GM18907 (cell line): ENCODE measurements at regions not wholly inside any gene's neighbourhood (a gene's known extent, or its start where the extent isn't known, plus 50 kb on each side); places are given as distances from the start of the nearest gene placed in this dataset.
"Not testable (repeated sequence)": the region's sequence is repeated elsewhere in the genome, so short reads cannot be mapped to it uniquely, and the experiment has no call there.

ENCODE experiments used
- ATAC-seq: cut with Tn5 transposase; IDR thresholded peaks from one replicate; pipeline ENCODE4 v1.9.1; 2021; ENCODE audit warnings: mild to moderate bottlenecking, moderate library complexity; ENCODE audit not compliant: unreplicated experiment

DNA sequence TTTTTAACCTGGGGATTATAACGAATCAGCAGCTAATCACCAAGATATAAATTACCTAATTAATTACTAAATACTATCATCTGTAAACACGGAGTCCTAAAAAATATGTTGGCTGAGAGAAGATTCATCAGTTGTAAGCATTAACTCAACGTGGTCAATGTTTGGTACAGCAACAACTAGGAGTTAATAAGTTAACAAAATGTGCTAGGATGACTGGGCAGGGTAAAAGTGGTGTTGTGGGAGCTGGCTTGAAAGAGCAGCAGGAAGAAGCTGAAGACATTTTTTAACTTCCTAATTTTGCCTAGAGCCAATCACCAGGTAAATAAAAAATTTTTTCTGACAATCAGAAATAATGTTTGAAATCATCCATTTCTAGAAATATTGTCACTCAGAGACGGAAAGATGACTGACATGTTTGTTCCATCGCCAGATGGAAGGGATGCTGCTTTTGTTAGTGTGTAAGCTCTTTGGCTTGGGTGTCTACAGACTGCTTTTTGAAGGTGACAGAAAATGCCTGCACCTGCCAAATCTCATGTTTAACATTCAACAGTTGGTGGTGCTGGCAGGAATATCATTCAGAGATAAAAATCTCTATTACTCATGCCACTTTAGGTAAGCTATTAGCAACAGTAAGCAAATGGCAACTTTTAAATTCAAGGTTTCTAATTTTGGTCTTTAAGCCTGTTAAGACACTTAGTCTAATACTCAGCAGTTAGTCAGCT, 1126.9 kb downstream of the STPG2 start:
- ATAC-seq, result no peak

DNA sequence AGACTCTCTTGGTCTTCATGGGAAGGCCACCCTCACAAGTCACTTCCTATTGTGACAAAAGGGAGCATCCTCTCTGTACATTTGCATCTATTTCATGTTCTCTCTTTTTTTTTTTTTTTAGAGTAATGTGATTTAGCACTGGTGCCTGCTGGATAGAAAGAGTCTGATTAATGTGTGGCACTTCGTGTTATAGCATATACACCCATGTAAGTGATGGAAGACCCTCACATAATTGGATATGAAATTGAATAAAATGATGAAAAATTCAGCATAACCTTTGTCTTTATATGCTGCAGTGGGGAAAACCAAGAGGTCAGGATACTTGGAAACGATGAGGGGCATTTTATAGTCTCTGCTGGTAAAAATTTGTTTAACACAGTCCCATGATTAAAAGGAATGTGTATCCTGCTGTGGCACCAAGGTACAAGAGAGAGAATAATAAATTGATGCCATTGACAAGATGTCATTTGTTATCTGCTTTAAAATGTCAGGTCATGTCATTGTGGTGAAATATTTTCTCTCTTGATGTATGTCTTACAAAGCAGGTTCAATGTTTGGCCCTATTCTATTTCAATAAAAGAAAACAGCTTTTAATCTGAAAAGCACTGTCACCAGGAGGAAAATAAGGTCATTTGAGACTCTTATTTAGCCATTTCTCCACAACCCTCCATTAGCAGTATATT, 1115.4 kb downstream of the STPG2 start:
- ATAC-seq, result no peak

DNA sequence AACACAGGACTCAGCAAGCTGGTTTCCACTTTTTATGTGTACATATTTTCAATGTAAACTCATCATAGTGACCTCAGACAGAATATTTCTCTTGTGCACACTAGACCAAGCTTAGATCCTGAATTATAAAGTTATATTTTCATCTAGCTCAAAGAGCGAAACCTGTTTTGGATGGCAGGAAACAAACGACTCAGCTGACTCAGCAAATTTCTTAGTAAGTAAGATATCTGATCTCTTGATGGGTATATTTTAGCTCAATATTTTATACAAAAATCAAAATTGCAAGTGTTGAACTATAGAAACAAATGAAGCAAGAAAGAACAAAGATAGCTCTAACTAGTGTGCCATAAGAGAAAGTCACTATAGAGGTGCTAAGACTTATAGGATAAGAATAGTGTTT, 1114.5 kb downstream of the STPG2 start:
- no peak for ATAC-seq

DNA sequence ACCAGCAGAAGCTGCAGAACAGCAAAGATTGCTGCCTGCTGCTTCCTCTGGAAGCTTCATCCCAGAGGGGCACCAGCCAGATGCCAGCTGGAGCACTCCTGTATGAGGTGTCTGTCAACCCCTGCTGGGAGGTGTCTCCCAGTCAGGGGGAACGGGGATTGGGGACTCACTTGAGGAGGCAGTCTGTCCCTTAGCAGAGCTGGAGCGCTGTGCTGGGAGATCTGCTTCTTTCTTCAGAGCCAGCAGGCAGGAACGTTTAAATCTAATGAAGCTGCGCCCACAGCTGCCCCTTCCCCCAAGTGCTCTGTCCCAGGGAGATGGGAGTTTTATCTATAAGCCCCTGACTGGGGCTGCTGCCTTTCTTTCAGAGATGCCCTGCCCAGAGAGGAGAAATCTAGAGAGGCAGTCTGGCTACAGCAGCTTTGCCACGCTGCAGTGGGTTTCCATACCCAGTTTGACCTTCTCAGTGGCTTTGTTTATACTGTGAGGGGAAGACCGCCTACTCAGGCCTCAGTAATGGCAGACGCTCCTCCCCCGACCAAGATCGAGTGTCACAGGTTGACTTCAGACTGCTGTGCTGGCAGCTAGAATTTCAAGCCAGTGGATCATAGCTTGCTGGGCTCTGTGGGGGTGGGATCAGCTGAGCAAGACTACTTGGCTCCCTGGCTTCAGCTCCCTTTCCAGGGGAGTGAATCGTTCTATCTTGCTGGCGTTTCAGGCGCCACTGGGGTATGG, 1105.7 kb downstream of the STPG2 start:
- ATAC-seq, result not testable (repeated sequence)

DNA sequence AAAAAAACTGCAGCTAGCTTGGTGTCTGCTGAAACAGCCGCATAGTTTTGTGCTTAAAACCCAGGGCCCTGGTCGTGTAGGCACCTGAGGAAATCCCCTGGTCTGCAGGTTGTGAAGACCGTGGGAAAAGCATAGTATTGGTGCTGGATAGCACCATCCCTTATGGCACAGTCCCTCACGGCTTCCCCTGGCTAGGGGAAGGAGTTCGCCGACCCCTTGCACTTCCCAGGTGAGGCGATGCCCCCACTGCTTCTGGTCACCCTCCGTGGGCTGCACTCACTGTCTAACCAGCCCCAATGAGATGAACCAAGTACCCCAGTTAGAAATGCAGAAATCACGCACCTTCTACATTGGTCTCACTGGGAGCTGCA, 1105.1 kb downstream of the STPG2 start:
- no peak for ATAC-seq

DNA sequence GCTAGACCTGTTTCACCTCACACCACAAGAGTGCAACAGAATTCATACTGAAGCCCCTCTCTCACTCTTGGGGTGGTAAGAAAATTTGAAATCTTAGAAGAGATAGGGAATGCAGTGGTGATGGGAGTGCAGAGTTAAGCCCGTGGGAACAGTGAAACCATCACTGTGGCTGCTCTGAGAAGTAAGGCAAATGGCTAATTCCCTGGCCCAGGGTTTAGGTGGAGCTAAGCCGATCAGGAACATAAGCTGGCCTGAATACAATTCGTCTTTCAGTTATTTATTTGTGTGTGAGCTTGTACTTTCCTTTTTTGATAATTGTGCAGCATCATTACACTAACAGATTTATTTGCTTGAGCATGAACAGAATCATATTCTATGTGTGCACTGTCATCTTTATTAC, 1070.6 kb downstream of the STPG2 start:
- no peak for ATAC-seq

DNA sequence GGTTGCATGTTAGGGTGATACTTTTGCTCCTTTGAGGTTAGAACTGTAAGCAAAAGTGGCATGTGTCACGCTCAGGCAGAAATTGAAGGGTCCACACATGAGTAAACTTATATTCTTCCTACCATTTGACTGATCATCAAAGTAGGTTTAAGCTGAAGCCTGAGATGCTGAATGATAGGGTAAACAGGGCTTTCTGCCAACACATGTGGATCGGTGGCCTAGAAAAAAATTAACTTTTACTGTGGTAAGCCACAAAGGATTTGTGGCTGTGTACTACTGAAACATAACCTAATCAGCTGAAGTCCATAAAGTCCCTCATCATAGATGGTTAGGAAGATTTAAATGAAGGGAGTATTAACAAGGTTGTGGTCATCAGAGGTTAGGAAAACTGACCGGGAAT, 1070.1 kb downstream of the STPG2 start:
- no peak for ATAC-seq

DNA sequence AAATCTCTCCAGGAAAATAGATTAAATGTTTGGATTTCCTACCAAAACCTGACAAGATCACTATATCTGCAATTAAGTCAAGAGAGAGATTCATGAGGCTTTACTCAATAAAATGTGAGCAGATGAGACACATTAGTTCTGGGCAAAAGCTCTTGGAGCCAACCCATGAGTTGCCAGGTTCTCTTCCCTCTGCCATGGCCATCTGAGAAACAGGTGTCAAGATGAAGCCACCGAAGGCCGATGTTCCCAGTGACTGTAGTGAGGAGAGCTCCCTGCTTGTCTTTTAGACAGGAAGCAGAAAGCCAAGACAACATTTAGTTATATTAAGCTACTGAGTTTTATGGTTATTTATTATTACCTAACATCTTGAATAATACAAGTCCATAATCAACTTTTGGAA, 1068.7 kb downstream of the STPG2 start:
- no peak for ATAC-seq

DNA sequence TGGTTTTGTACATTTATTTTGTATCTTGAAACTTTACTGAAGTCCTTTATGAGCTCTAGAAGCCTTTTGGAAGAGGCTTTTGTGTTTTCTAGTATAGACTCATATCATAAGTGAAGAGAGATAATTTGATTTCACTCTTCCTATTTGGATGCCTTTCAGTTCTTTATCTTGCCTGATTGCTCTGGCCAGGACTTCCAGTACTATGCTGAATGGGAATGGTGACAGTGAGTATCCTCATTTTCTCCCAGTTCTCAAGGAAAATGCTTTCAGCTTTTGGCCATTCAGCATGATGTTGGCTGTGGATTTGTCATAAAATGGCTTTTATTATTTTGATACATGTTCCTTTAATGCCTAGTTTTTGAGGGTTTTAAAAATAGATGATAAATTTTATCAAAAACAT, 1061.3 kb downstream of the STPG2 start:
- ATAC-seq, result no peak

- not testable (repeated sequence) for ATAC-seq
Measured at GRCh38 chr4:97097036-97097435, 1046.2 kb downstream of the STPG2 start.

- not testable (repeated sequence) for ATAC-seq
Measured at GRCh38 chr4:97101171-97101570, 1042.1 kb downstream of the STPG2 start.

- no peak for ATAC-seq
Measured at GRCh38 chr4:97103252-97103651, 1040.0 kb downstream of the STPG2 start.

GRCh38 chr4:97104006-97104405, 1039.3 kb downstream of the STPG2 start:
- ATAC-seq, result no peak

GRCh38 chr4:97104666-97105065, 1038.6 kb downstream of the STPG2 start:
- ATAC-seq, result no peak

- no peak for ATAC-seq
Measured at GRCh38 chr4:97105347-97106099, 1037.8 kb downstream of the STPG2 start.

DNA sequence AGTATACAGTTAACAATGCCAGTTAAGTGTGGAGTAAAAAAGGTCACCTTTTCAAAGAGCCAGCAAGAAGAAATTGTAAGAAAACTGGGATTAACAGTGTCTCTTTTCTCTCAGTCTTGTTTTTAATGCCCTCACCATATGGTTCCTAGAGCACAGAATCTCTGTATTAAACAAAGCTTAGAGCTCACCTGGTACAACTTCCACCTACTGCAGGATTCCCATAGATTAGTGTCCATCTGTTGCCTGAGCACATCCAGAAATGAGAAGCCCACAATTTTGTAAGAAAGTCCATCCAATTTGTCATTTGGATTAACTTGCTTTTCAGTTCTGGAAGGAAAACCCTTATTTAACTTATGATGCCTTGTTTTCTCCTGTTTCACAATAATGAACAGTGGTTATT, 1037.1 kb downstream of the STPG2 start:
- ATAC-seq, result no peak

DNA sequence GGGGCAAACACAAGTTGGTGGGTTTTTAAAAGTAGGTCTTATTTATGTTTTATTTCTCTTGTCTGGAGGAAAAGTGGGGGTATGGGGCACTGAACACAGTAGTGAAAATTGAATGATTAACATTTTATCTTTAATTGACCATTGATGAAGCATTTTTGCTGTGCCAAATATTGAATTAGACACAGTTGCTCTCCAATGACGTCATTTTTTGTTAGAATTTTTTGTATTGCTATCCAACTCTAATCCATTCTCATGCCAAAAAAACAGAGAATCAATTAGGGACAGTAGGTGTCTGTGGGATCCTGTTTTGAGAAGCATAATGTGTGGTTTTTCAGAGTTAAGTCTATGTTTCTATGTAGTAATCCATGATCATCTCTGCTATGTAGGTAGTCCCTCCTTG, 1032.8 kb downstream of the STPG2 start:
- no peak for ATAC-seq

DNA sequence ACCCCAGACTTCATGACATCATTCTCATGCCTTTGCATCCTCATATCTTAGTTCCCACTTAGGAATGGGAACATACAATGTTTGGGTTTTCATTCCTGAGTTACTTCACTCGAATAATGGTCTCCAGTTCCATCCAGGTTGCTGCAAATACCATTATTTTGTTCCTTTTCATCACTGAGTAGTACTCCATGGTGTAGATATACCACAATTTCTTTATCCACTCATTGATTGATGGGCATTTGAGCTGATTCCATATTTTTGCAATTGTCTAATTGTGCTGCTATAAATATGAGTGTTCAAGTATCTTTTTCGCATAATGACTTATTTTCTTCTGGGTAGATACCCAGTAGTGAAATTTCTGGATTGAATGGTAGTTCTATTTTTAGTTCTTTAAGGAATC, 1026.8 kb downstream of the STPG2 start:
- no peak for ATAC-seq

- ATAC-seq, result no peak
Measured at GRCh38 chr4:97121493-97121892, 1021.8 kb downstream of the STPG2 start.

DNA sequence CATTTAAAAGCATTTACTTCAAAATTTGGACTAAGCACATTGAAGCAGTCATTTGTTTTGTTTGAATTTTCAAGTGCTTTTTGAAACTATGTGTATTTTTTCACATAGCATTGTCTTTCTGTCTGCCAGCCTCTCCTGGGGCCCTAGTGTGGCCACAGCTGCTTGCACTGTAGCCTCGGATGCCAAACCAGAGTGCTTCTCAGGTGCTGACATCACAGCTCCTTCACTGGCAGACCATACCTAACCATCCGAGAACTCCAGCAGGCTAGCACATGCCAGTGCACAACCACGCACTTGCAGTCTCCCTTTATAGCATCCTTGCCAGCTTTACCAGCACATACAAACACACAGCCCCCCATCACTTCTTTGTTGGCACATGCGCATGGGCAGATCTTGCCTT, 1019.7 kb downstream of the STPG2 start:
- ATAC-seq, result no peak

GRCh38 chr4:97132435-97132834, 1010.8 kb downstream of the STPG2 start:
- no peak for ATAC-seq
